ENCODE measurements at regions not wholly inside any gene's neighbourhood (a gene's known extent, or its start where the extent isn't known, plus 50 kb on each side); places are given as distances from the start of the nearest gene placed in this dataset.
"Not testable (repeated sequence)": the region's sequence is repeated elsewhere in the genome, so short reads cannot be mapped to it uniquely, and the experiment has no call there.

DNA sequence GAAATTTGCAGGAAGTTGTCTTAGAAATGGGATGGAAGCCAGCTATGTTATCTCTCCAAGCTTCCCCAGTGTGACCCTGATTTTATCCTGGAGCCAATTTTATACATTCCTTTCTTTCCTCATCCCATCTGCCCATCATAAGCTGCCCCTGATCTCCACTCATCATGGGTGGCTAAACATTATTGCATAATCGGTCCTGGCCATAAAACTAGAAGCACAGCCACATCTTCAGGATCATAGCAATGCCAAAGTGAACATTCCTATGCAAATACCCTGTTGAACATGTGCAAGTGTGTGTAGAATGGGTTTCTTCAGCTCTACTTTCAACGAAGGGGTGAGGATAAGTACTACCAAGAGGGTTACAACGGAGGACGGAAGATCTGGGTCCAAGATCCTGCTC, 50.6 kb upstream of the COG2 start:
- DNase-seq (ENCODE audit: low spot score): no peak

DNA sequence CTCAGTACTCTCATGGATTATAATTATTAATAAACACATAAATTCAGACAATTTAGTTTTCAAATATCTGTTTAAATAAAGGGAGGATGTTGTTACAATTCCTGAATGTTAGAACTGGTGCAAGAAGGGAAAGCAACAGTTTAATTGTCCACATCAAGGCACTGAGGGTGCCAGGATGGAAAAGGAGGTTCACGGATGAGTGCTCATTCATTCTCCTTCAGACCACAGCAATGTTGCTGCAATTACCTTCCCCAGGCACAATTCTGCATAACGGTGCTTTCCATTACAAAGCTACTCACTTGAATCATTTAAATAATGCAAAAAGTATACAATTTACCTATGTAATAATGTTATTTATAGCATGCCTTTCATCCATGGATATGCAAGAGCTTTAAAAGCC, 52.3 kb upstream of the COG2 start:
- DNase-seq (ENCODE audit: low spot score): no peak

DNA sequence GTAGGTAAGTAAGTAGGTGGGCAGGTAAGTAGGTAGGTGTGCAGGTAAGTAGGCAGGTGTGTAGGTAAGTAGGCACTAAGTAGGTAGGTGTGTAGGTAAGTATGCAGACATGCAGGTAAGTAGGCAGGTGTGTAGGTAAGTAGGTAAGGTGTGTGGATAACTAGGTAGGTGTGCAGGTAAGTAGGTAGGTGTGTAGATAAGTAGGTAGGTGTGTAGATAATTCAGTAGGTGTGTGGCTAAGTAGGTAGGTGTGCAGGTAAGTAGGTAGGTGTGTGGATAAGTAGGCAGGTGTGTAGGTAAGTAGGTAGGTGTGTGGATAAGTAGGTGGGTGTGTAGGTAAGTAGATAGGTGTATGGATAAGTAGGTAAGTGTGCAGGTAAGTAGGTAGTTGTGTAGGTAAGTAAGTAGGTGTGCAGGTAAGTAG, 53.9 kb upstream of the COG2 start:
- no peak for DNase-seq (ENCODE audit: low spot score)

GRCh38 chr1:230587061-230587460, 55.2 kb upstream of the COG2 start:
- no peak for DNase-seq (ENCODE audit: low spot score)

GRCh38 chr1:230584660-230585059, 57.6 kb upstream of the COG2 start:
- DNase-seq (ENCODE audit: low spot score): no peak

DNA sequence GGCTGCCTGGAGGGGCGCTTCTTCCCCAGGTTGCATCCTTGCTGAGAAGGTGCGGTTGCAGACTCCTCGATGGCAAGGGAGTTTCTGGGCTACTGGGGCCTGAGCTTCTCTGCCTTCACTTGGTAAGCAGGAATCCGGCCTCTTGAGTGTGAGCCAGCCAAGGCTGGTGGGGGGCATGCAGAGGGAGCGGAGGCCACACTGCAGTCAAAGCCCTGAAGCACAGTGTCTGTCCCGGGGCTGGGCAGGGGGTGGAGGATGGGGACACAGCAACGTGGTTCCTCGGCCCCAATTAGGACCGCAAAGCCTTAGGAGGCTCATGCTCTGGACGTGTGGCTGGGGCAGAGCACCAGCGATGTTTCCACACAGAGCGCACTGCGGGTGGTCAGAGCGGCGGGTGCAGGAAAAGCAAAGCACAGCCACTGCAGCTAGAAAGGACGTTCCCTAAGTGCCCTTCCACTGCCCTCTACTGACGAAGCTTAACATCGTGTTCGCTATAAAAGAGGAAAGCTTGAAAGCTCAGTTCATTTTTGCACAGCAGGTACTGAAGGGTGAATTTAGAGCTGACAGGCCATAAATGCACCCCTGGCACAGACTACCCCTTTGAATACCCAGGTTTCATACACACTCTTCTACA, 60.7 kb upstream of the COG2 start:
- DNase-seq (ENCODE audit: low spot score): no peak

- no peak for DNase-seq (ENCODE audit: low spot score)
These were observed 63.7 kb upstream of the COG2 start for GRCh38 chr1:230578616-230579015.

DNA sequence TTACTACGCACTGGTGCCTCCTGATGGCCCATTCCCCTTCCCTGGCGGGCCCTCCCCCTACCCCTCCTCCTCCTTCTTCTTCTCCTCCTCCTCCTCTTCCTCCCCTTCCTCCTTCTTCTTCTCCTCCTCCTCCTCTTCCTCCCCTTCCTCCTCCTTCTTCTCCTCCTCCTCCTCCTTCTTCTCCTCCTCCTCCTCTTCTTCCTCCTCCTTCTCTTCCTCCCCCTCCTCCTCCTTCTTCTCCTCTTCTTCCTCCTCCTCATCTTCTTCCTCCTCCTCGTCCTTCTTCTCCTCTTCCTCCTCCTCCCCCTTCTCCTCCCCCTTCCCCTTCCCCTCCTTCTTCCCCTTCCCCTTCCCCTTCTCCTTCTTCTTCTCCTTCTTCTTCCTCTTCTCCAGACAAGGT, 64.7 kb upstream of the COG2 start:
- DNase-seq (ENCODE audit: low spot score): no peak

GRCh38 chr1:230575886-230576500, 66.3 kb upstream of the COG2 start:
- no peak for DNase-seq (ENCODE audit: low spot score)

GRCh38 chr1:230574502-230574901, 67.8 kb upstream of the COG2 start:
- DNase-seq (ENCODE audit: low spot score): no peak

GRCh38 chr1:230573658-230574057, 68.6 kb upstream of the COG2 start:
- no peak for DNase-seq (ENCODE audit: low spot score)

GRCh38 chr1:230572121-230573105, 69.9 kb upstream of the COG2 start:
- DNase-seq (ENCODE audit: low spot score): no peak

GRCh38 chr1:230570724-230571360, 71.4 kb upstream of the COG2 start:
- DNase-seq (ENCODE audit: low spot score): no peak

DNA sequence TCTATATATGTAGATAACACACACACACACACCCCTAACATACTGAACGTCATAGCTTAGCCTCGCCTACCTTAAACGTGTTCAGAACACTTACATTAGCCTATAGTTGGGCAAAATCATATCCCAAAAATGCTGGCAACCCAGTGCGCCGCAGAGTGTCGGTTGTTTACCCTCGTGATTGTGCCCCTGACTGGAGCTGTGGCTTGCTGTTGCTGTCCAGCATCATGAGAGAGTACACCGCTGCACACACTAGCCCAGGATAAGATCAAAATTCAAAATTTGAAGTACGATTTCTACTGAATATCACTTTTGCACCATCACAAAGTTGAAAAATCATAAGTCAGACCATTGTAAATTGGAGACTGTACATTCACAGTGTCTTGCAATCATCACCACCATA, 73.1 kb upstream of the COG2 start:
- DNase-seq (ENCODE audit: low spot score): no peak

GRCh38 chr1:230568676-230569075, 73.6 kb upstream of the COG2 start:
- DNase-seq (ENCODE audit: low spot score): no peak

GRCh38 chr1:230568008-230568407, 74.3 kb upstream of the COG2 start:
- no peak for DNase-seq (ENCODE audit: low spot score)

- DNase-seq (ENCODE audit: low spot score): no peak
These were observed 75.1 kb upstream of the COG2 start for GRCh38 chr1:230567221-230567575.

DNA sequence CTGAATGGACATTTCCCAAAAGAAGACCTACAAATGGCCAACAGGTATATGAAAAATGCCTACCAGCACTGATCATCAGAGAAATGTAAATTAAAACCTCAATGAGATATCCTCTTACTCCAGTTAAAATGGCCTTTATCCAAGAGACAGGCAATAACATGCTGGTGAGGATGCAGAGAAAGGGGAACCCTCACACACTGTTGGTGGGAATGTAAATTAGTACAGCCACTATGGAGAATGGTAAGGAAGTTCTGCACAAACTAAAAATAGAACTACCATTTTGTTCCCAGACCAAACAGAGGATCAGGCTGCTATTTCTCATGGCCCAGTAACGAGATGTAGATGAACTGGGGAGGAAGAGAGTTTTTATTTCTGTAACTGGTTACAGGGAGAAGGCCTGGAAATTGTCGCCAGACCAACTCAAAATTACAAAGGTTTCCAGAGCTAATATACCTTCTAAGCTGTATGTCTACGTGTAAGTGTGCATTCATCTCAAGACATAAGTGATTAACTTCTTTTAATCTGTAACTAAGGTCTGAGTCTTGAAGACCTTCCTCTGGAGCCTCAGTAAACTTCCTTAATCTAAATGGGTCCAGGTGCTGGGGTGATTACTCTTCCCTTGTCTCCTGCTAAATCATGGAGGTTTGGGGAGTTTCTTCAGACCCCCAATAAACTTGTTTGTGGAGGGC, 75.6 kb upstream of the COG2 start:
- DNase-seq (ENCODE audit: low spot score): not testable (repeated sequence)

GRCh38 chr1:230565141-230565540, 77.1 kb upstream of the COG2 start:
- no peak for DNase-seq (ENCODE audit: low spot score)

- no peak for DNase-seq (ENCODE audit: low spot score)
These were observed 78.7 kb upstream of the COG2 start for GRCh38 chr1:230563591-230563990.

- no peak for DNase-seq (ENCODE audit: low spot score)
These were observed 80.7 kb upstream of the COG2 start for GRCh38 chr1:230561570-230561969.

DNA sequence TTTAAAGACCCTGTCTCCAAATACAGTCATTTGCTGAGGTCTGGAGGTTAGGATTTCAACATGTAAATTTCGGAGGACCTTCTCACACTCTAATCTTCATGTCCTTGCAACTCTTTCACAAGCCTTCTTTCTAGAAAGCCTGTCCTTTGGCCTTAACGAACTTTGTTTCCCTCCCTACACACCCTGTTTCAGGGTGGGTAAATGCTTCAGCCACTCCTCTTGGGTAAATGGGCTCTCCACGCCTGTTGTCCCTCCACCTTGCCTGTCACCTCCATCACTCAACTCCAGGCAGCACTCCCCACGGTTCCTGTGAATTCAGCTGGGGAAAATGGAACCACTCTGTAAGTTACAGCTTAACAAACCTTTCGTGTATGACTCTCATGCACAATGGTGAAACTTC, 84.0 kb upstream of the COG2 start:
- no peak for DNase-seq (ENCODE audit: low spot score)

Data from A172 (cell line).